Adrenal gland (tissue), 5 donors: ENCODE measurements at regions not wholly inside any gene's neighbourhood (a gene's known extent, or its start where the extent isn't known, plus 50 kb on each side); places are given as distances from the start of the nearest gene placed in this dataset.

ENCODE experiments used
- POLR2A ChIP-seq, 2 donors: fragments of 450-650 bp; IDR thresholded peaks; one replicate each; pipeline ENCODE4 v1.6.1; 2017; ENCODE audit warnings: antibody characterized with exemption in 2 of 2, mild to moderate bottlenecking in 2 of 2, moderate library complexity in 1 of 2
- TF ChIP-seq, protein P1 (sequence below), 6 experiments: fragments of 450-650 bp in 4 of 6; fragments of 200-600 bp in 2 of 6; sonication (generic) in 1 of 6; IDR thresholded peaks; 1 replicate in 5 of 6; 2 replicates in 1 of 6; pipeline versions ENCODE4 v1.5.1 to v1.8.0; 2016 to 2021; ENCODE audit warnings: antibody characterized with exemption in 6 of 6, mild to moderate bottlenecking in 2 of 6, moderate library complexity in 1 of 6
- donor health status: DM: no; HTN: no; CAD: no.

DNA sequence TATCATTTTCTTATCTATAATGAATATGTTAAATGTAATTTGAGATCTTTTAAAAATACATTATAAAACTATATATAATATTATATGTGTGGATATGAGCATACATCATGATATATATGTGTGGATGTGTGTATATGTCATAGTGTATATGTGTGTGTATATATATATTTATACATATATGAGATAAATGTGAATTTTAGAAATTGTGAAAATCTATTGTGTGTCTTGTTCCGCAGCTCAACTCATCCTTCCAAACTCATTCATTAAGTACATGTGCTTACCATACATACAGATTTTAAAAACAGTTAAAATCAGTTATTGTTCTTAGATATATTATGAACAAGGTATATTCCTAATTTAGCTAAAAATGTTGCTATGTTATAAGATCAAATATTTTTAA, 435.2 kb upstream of the MIR17HG start:
- TF ChIP-seq, protein P1, sequence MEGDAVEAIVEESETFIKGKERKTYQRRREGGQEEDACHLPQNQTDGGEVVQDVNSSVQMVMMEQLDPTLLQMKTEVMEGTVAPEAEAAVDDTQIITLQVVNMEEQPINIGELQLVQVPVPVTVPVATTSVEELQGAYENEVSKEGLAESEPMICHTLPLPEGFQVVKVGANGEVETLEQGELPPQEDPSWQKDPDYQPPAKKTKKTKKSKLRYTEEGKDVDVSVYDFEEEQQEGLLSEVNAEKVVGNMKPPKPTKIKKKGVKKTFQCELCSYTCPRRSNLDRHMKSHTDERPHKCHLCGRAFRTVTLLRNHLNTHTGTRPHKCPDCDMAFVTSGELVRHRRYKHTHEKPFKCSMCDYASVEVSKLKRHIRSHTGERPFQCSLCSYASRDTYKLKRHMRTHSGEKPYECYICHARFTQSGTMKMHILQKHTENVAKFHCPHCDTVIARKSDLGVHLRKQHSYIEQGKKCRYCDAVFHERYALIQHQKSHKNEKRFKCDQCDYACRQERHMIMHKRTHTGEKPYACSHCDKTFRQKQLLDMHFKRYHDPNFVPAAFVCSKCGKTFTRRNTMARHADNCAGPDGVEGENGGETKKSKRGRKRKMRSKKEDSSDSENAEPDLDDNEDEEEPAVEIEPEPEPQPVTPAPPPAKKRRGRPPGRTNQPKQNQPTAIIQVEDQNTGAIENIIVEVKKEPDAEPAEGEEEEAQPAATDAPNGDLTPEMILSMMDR (IDR thresholded peaks at IDR 0.05), result no peak
- no peak for TF ChIP-seq POLR2A (IDR thresholded peaks at IDR 0.05)
